Fibroblast of upper back skin (primary cell): ENCODE measurements at regions not wholly inside any gene's neighbourhood (a gene's known extent, or its start where the extent isn't known, plus 50 kb on each side); places are given as distances from the start of the nearest gene placed in this dataset.
A peak's percentile ranks its signal among the peaks of the same experiment; 100 is the strongest.

Experiments
- DNase-seq: peaks from one replicate; pipeline ENCODE4 v3.0.0-alpha.2; 2013

DNA sequence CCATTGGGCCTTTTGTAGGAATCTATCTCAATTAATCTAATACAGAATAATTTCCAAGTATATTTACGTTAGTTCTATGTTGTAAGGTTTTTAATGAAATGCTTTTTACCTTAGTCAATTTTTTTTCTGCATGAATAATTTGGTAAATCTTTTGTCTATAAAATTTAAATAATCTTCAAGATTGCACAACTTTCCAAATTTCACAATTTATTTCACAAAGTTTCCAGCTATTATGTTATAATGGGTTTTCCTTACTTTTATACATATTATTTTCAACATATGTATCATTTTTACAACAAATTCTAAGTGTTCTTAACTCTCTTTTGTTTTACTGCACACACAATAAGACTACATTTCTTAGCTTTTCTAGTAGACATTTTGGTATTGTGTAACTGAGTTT is 470.7 kb downstream of the ETV1 start:
- DNase-seq = no peak

DNA sequence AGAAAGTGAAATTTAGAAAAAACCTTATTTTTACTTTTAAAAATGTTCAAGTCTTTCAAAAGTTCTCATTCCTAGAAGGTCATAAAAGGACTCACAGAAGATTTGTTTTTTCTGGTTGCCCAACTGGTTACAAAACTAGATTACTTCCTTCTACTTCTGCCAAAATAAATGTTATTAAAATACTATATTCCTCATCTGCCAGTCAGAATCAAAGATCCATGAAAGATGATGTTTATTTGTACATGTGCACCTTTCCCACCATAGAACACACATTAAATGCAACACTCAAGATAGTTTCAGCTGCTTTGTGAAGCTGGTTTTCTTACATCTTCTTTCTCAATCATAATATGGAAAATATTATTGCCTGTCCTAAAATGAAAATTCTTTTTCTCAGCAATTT is 465.4 kb downstream of the ETV1 start:
- no peak for DNase-seq

DNA sequence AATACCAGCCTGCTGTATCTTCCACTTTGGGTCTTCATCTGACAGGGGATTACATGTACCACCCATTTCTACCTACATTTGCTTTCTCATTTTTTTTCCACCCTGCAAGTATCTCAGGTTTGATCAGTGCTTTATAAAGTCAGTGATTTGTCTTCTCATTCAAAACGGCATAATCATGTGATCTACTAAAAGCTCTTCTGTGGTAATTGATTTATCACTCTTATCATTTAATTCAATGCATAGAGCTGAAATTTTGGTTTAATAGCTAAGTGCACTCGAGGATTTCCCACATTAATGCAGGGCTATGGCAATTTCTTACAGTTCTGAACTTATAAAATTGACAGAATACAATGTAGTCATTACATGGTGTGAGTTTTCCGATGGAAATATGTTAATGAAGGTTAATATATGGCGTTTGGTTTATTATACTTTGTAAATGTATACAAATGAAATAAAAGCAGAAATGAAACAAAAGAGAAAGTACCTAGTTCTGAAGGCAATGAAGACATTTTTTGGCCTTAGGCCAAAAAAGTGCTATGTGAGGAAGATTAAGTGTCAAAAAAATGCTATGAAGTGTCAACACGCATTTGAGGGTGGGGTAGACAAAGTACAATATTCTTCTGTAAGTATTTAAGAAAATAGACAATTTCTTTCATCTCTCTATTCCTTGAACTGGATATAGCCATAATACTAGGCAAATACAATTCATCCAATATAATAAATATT is 457.3 kb downstream of the ETV1 start:
- DNase-seq = no peak

DNA sequence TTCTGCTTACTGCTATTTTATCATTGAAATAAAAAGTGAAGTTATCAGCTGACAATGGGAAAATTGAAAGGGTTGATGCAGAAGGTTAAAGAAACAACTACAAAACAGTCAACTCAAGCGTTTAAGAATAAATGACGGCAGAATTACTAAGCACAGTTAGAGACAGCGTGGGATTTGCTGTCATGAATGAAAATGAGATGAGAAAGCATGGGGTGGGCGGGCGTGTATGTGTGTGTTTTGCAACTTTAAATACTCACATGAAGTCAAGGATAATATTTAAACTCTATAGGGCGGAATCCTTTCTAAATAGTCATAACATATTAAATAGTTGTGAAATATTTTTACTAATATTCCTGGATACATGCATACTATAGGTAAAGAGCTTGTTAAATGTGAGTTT is 450.8 kb downstream of the ETV1 start:
- no peak for DNase-seq

DNA sequence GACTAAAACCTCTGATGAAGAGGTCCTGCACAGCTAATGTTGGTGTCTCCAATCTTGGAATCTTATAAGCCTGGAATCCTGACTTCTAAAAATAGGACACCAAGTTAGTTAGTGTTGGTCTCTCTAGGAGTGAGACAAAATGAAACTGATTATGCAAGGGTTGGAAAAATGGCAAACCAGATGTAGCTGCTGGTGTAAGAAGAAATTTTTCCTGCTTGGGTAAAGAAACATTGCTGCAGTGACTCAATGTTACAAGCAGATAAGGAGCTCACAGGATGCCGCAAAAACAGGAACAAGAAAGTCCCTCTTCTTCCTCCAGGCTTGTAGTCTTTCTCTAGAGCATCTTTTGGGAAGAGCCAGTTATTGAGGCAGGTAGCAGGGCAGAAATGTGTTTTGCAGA is 449.0 kb downstream of the ETV1 start:
- DNase-seq = peak; percentile 31

DNA sequence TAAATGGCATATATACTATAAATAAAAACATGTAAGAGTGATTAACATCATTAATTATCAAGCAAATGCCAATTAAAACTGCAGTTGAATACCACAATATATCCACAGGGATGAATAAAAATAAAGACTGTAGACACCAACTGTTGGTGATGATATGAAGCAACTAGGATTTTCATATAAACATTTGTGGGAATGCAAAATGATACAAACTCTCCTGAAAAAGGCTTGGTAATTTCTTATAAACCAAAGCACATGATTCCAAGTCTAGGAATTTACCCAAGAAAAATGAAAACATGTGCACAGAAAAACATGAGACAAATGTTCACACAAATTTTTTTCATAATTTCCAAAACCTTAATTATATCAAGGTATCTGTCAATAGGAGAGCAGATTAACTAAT is 448.1 kb downstream of the ETV1 start:
- no peak for DNase-seq

DNA sequence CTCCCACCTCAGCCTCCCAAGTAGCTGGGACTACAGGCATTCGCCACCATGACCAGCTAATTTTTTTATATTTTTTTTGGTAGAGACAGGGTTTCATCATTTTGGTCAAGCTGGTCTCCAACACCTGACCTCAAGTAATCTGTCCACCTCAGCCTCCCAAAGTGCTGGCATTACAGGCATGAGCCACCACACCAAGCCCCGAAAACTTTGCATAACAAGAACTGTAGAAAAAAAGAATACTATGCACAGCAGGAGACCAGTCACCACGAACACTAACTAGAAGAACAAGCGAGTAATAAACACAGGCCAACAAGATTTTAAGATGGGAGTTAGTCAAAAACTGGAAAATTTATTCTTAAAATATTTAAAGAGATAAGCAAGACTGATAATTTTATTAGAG is 447.0 kb downstream of the ETV1 start:
- DNase-seq = no peak

DNA sequence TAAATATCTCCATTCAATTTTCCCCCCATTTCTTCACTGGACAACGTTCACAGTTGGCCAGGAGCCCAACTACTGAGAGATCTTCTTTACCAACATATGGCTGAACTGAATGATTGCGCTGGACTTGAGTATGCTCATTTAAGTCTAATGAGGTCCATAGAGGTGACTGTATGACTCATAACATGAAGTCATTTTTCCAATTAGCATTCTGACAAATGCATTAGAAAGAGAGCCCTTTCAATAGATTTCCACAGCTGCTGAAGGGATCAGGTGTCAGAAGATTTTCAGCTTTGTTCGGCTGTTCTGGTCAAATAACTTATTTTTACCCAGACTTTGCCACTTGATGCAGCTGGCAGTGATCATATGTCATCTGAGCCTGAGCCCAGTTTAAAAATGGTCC is 438.0 kb downstream of the ETV1 start:
- peak; percentile 15 for DNase-seq

DNA sequence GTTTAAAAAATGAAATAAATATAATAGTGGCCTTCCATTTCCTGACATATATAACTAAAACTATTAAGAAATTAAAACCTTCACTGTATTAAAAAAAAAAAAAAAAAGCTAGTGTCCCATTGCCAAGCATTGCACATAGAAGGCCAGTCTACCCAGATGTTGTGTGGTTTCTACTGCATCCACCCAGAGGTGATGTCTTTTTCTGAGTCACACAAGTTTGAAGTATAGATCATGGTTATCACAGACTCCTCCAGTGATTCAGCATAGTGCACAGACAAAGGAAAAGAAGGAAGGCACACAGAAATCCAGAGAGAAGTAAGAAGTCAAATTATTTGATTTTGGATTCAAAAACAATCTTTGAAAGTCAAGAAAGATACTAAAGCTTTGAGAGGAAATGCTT is 429.0 kb downstream of the ETV1 start:
- peak; percentile 69 for DNase-seq

DNA sequence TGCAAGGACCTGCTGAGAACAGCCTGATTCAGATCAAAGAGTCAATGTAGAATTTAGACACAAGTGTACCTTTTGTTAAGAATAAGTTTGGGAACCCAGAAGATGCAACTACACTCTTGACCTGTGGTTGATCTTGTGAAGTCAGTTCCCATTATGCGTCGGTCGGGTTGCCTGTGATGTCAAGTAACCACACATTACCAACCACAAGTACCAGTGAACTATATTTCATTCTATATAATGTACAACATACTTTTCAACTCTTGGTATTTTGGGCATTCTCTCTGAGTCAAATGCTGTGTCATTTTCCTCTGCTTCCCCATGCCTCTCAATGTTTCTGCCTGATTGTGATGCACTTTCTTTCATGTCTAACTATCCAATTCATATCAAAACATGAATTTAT is 426.2 kb downstream of the ETV1 start:
- DNase-seq = peak; percentile 10

DNA sequence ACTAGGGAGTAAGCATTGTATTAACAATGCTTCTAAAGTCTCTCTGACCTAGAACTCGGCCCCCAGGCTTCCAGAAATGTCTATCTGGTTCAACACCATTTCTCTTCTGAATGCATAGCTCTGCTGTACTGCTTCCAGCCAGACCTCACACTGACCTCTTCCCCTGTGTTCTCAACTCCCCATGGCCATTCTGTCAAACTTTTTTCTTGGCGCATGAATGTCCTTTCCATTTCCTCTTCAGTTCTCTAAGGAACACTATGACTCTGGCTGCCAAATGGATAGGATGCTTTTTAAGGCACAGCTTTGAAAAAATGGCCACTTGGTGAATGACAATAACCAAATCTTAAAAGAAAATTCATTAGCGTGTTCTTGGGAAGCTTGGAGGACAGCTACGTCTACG is 425.8 kb downstream of the ETV1 start:
- DNase-seq = no peak

DNA sequence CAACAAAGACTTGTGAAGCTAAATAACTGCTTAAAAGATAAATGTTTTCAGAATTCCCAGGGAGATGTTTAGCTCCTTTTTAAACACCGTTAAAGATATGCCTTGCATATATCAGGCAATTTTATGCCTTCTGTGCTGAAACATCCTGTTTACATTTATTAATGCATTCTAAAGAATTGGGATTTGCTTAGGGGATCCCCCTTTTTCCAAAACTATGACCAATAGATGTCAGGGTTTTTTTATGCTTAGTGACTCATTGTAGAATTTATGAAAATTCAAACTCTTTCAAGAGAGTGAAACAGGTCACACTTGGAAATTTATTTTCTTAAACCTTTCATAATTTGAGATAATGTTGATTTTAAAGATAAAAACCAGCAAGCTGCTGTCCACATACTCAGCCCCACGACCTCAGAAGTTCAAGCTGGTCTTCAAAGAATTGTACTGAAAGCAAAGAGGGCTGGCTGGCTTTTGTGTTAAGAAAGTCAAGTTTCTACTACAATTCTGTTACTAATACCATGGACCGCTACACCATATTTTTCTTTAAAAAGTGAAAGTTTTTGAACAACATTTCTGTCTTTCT is 411.8 kb downstream of the ETV1 start:
- no peak for DNase-seq

DNA sequence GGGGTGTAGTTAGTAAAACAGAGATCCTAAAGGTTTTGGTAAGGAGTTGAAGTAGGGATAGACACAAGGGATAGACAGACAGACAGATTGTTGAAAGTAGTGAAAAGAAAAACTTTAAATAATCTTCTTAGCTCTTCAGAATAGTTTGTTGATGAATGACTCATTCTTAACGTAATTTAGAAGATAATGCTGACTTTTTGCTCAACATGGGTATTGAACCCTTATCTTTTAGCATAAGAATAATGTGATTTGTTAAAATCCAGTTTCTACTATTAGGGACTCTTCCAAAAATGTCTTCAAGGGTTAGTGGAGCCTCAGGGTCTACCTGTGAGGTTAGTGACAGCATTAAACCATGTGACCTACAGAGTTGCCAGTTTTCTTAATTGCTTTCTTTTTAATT is 411.2 kb downstream of the ETV1 start:
- no peak for DNase-seq

DNA sequence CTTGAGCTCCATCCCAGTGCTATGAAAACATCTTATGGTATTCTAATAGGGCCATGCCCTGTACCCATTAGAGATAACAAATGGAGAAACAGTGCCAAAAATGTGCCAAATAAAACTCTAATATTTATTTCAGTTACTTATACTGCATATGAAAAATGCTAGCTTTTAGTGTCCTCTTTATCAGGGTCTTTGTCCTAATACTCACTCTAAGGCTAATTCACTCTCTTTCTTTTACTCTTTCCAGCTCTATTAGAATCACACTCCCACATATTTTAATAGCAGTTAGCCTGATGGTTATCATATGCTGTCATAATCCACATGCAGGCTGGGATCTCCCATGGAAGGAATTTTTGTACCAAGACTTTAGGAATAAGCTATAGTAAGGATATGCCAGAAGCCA is 408.4 kb downstream of the ETV1 start:
- DNase-seq = no peak

DNA sequence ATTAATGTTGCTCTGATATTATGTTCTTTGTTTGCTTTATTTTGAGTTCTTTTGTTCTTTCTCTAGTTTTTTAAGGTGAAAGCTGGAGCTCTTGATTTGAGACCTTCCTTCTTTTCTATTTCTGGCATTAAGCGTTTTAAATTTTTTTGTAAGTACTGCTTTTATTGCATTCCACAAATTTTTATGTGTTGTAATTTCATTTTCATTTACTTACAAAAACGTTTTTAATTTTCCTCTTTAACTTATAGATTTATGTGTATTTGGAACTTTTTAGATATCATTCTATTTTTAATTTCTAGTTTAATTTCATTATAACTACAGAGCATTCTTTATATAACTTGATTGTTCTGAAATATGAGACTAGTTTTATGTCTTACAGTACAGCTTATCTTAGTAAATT is 395.6 kb downstream of the ETV1 start:
- no peak for DNase-seq

DNA sequence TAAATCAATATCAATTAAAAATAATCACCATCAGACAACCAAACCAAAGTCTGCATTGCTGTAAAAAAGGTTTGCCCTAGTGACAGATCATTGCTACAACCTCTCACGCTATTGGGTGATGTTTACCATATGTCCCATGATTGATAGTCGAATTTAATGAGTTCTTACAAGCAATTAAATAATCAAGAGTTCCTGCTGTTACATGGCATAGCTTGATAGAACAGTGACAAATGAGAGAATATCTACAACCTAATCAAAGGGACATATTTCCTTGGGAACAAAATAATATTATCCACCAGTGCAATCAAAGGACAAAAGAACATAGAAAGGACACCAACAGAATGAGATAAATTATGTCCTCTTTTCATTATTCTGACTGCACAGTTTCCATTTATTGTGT is 387.4 kb downstream of the ETV1 start:
- DNase-seq = no peak

DNA sequence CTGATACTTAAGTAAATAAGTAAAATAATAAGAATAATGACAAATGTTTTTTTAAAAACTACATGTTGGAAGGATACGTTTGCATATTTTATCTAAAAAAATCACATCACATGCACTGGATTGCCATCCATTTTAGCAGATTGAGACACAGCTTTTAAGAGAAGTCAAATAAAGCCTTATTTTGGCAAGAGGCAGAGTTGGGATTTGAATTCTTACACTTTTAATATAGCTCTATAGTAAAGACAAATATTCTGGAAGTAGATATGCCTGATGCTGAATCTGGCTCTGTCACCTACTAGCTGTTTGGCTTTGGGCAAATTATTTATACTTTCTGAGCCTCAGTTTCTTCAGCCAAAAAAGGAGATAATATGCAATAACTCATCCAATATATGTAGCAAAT is 386.4 kb downstream of the ETV1 start:
- no peak for DNase-seq

DNA sequence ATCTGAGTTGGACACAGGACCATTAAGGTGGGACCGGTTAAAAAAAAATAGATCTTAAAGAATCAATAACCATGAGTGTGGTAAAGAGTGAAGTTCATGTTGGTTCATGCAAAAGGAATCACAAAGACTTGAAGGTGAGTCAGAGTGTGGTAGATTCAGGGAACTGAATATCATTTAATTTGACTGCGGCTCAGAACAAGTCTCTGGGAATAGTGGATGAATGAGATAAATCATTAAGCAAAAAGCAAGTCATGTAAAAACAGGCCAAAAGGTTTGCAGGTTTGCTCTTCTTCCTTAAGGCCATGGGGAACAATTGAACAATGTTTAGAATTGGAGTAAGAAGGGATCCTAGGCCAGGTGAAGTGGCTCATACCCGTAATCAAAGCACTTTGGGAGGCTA is 385.8 kb downstream of the ETV1 start:
- DNase-seq = no peak

DNA sequence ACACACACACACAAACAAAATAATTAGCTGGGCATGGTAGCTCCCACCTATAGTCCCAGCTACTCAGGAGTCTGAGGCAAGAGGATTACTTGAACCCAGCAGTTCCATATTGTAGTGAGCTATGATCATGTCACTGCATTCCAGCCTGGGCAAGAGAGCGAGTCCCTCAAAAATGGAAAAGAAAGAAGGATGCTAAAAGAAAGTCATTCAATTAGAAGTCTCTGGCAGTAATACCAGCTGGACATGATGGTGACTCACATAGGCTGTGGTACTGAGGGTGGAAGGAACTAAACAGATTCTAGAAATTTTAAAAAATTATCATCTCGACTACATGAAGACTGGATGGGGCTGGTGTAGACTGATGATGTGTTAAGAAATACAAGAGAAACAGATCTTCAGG is 385.3 kb downstream of the ETV1 start:
- no peak for DNase-seq

DNA sequence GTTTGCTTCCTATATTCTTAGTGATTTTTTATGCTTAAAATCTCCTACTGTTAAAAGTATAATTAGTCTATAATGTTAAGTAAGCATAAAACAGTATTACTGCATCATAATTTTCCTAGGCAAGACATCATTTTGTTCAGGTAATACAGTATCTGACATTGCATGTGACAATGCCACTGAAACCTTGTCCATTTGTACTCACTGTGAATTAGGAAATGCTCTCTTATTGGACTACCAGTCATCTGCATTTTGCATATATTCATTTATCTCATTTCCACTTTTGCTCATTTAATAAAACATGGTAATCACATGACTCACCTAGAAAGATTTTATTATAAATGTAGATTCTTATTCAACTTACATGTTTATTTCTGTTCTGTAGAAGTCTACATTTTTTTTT is 379.1 kb downstream of the ETV1 start:
- no peak for DNase-seq

DNA sequence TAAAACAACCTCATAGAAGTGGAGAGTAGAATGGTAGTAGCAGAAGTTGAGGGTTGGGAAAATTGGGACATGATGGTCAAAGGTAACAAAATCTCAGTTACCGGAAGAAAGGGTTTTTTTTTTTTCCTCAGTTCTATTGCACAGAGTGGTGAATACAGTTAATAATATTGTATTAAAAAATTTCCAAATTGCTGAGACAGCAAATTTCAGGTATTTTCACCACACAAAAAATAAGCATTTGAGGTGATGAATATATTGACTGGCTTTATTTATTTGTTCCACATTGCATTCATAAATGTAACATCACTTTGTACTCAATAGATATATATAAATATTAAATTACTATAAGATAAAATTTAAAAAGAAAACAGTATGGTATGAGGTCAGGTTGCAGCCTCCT is 373.8 kb downstream of the ETV1 start:
- DNase-seq = no peak

DNA sequence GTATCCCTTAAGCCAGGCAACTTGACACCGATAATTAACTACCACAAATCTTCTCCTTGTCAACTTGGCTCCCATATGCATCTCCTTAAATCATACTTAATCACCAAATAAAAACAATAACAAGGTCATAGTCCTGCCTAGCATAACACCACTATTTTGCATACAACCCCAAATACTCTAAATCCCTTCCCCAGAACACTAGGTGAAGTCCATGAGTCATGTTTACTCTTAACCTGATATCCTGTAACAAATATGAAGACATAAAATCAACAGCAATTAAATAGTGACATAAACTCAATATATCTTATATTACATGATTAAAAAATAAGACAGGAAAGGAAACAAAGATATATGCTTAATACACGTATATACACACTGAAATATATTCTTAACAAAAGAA is 362.0 kb downstream of the ETV1 start:
- no peak for DNase-seq

DNA sequence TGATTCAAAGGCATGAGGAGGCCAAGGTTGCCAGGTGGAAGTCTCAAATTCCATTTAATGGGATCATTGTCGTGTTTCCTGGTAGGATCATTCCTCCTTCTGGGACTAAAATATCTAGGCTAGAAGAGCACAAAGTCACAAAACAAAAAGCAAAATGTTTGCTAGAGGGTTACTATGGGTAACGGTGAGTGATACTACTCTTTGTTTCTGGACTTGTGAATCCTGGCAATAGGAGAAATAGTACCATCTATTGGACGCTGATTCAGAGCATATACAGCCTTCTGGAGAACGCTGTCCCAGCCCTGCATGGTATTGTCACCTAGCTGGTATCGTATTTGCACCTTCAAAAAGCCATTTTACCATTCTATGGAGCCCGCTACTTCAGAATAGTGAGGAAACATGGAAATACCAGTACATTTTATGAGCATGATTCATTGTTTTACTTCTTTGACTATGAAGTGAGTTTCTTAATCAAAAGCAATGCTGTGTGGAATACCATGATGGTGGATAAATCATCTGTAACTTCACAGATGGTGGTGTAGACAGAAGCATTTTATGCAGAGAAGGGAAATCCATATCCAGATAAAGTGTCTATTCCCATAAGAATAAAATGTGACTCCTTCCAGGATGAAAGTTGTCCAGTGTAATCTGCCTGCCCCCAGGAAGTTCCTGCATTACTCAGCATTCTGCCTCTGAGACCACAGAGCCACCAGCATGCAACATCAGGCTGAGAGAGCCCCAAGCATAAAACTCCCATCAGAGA is 361.0 kb downstream of the ETV1 start:
- DNase-seq = peak; percentile 77
